ENCODE measurements at regions not wholly inside any gene's neighbourhood (a gene's known extent, or its start where the extent isn't known, plus 50 kb on each side); places are given as distances from the start of the nearest gene placed in this dataset.
"Not testable (repeated sequence)": the region's sequence is repeated elsewhere in the genome, so short reads cannot be mapped to it uniquely, and the experiment has no call there.

GRCh38 chr3:177633671-177634207, 436.5 kb upstream of the TBL1XR1 start:
- H3K27me3 ChIP-seq, result no peaks in the 10 kb centered on the region
- H3K36me3 ChIP-seq, result no peaks in the 10 kb centered on the region
- no peak overlapping the region for H3K4me3 ChIP-seq
- H3K27ac ChIP-seq, result no peak overlapping the region
- no peaks in the 10 kb centered on the region for H3K4me1 ChIP-seq (ENCODE audit: insufficient read depth)
- 41 to 48% (median 41%) methylated on average over 5 of the region's 5 CpGs for WGBS, 3 donors
- H3K9me3 ChIP-seq, result no peaks in the 10 kb centered on the region
- intact Hi-C loops (cut with DNase I), result no loop called here
- DNase-seq, result no peak
- TF ChIP-seq CTCF (IDR thresholded peaks at IDR 0.05) (no peak), POLR2A (IDR thresholded peaks at IDR 0.05) (no peak), EP300 (IDR thresholded peaks at IDR 0.05) (no peak)

GRCh38 chr3:177635601-177636106, 438.4 kb upstream of the TBL1XR1 start:
- 92 to 97% (median 94%) methylated on average over 3 of the region's 3 CpGs for WGBS, 3 donors
- H3K9me3 ChIP-seq; H3K4me1 ChIP-seq (ENCODE audit: insufficient read depth); H3K27me3 ChIP-seq; H3K36me3 ChIP-seq; intact Hi-C loops (cut with DNase I); H3K27ac ChIP-seq; DNase-seq; H3K4me3 ChIP-seq: not testable (repeated sequence)

GRCh38 chr3:177640319-177640965, 443.2 kb upstream of the TBL1XR1 start:
- WGBS, 3 donors, result 79 to 84% (median 80%) methylated on average over 8 of the region's 8 CpGs
- TF ChIP-seq POLR2A (IDR thresholded peaks at IDR 0.05), result no peak
- no peak for TF ChIP-seq EP300 (IDR thresholded peaks at IDR 0.05)
- TF ChIP-seq CTCF (IDR thresholded peaks at IDR 0.05), result no peak
- no peaks in the 10 kb centered on the region for H3K27me3 ChIP-seq
- DNase-seq, result no peak
- no peaks in the 10 kb centered on the region for H3K9me3 ChIP-seq
- no peaks in the 10 kb centered on the region for H3K36me3 ChIP-seq
- intact Hi-C loops (cut with DNase I), result no loop called here
- no peak overlapping the region for H3K4me3 ChIP-seq
- no peaks in the 10 kb centered on the region for H3K4me1 ChIP-seq (ENCODE audit: insufficient read depth)
- H3K27ac ChIP-seq, result no peak overlapping the region

GRCh38 chr3:177641206-177641605, 443.9 kb upstream of the TBL1XR1 start:
- TF ChIP-seq CTCF (IDR thresholded peaks at IDR 0.05), result no peak
- TF ChIP-seq EP300 (IDR thresholded peaks at IDR 0.05), result no peak
- TF ChIP-seq POLR2A (IDR thresholded peaks at IDR 0.05), result no peak
- Histone ChIP-seq H3K27ac (no peak overlapping the region), H3K4me1 (ENCODE audit: insufficient read depth) (no peaks in the 10 kb centered on the region), H3K27me3 (no peaks in the 10 kb centered on the region), H3K4me3 (no peak overlapping the region), H3K9me3 (no peaks in the 10 kb centered on the region), H3K36me3 (no peaks in the 10 kb centered on the region)
- intact Hi-C loops (cut with DNase I), result no loop called here
- no peak for DNase-seq
- 91 to 100% (median 99%) methylated on average over 1 of the region's 1 CpG for WGBS, 3 donors

- DNase-seq, result no peak
- Histone ChIP-seq H3K27me3 (no peaks in the 10 kb centered on the region), H3K36me3 (no peaks in the 10 kb centered on the region), H3K9me3 (no peaks in the 10 kb centered on the region), H3K4me1 (ENCODE audit: insufficient read depth) (no peaks in the 10 kb centered on the region), H3K27ac (no peak overlapping the region), H3K4me3 (no peak overlapping the region)
- WGBS, 3 donors, result 66 to 73% (median 72%) methylated on average over 8 of the region's 8 CpGs
- intact Hi-C loops (cut with DNase I), result no loop called here
- TF ChIP-seq EP300 (IDR thresholded peaks at IDR 0.05) (no peak), CTCF (IDR thresholded peaks at IDR 0.05) (no peak), POLR2A (IDR thresholded peaks at IDR 0.05) (no peak)
Observed at GRCh38 chr3:177642042-177642803, 444.9 kb upstream of the TBL1XR1 start.

Measured in ovary (tissue), 7 donors.